GM23248 (cell line): ENCODE measurements at regions not wholly inside any gene's neighbourhood (a gene's known extent, or its start where the extent isn't known, plus 50 kb on each side); places are given as distances from the start of the nearest gene placed in this dataset.

Experiments used
- EZH2 ChIP-seq: fragments of 200-600 bp; sonication (generic); IDR thresholded peaks from 2 replicates; pipeline ENCODE4 v1.6.1; 2018; ENCODE audit warnings: antibody characterized with exemption, mild to moderate bottlenecking; ENCODE audit not compliant: insufficient read depth, poor library complexity, severe bottlenecking
- EZH2phosphoT487 ChIP-seq: fragments of 200-600 bp; sonication (generic); IDR thresholded peaks from 2 replicates; pipeline ENCODE4 v1.6.1; 2018; ENCODE audit warnings: antibody characterized with exemption, moderate library complexity, mild to moderate bottlenecking, low read depth; ENCODE audit not compliant: insufficient read depth

DNA sequence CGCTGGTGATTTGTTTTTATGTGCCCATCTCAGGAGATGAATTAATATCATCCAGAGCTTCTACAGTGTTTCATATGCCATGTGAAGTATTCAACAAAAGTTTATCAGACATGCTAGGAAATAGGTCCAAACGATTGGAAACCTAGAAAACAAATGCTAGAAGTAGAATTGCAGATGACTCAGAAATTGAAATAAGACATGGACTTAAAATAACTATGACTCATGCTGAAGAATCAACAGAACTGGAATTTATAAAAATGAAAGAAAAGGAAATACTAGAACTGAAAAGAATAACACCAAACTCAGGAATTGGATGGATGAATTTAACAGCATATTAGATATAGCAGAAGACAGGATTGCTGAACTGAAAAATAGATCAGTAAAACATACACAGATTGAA, 172.7 kb upstream of the GIMD1 start:
- TF ChIP-seq EZH2 (no peak), EZH2phosphoT487 (no peak)
